OCI-LY1 (cell line): ENCODE measurements at regions not wholly inside any gene's neighbourhood (a gene's known extent, or its start where the extent isn't known, plus 50 kb on each side); places are given as distances from the start of the nearest gene placed in this dataset.

Experiments used
- EZH2 ChIP-seq: fragments of 200-600 bp; sonication (generic), shearing (Covaris generic); IDR thresholded peaks from 2 replicates; pipeline ENCODE4 v1.8.0; 2017; ENCODE audit warnings: borderline replicate concordance, mixed run types, mild to moderate bottlenecking, antibody characterized with exemption, low read length, moderate library complexity, mixed read lengths
- TF ChIP-seq, protein P1 (sequence below): fragments of 200-600 bp; sonication (generic), shearing (Covaris generic); IDR thresholded peaks from 2 replicates; pipeline ENCODE4 v1.5.1; 2017; ENCODE audit warnings: mild to moderate bottlenecking, antibody characterized with exemption, low read length, moderate library complexity, mixed read lengths

DNA sequence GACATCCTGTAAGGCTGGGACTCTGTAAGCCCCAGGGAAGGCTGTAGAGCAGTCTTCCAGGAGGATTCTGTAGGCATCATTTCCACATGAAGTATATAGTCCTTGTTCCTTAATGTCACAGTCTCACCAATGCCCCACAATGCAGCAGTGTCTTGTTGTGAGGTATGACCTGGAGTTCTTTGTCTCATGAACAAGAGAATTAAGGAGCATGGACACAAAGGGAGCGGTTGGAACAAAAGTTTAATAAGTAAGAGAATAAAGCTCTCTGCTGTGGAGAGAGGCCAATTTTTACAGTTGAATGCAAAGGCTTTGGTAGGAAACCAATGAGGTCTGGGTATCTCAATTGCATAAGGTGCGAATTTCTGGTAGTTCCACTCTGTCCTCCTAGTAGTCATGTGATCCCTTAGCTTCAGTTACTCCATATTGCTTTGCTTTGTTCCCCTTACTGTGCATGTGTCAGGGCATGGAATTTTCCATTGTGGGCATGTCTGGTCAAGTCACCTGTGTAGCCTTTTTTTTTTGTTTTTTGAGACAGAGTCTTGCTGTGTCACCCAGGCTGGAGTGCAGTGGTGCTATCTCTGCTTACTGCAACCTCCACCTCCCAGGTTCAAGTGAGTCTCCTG, 124.3 kb upstream of the TMTC4 start:
- TF ChIP-seq, protein P1, sequence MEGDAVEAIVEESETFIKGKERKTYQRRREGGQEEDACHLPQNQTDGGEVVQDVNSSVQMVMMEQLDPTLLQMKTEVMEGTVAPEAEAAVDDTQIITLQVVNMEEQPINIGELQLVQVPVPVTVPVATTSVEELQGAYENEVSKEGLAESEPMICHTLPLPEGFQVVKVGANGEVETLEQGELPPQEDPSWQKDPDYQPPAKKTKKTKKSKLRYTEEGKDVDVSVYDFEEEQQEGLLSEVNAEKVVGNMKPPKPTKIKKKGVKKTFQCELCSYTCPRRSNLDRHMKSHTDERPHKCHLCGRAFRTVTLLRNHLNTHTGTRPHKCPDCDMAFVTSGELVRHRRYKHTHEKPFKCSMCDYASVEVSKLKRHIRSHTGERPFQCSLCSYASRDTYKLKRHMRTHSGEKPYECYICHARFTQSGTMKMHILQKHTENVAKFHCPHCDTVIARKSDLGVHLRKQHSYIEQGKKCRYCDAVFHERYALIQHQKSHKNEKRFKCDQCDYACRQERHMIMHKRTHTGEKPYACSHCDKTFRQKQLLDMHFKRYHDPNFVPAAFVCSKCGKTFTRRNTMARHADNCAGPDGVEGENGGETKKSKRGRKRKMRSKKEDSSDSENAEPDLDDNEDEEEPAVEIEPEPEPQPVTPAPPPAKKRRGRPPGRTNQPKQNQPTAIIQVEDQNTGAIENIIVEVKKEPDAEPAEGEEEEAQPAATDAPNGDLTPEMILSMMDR = no peak
- no peak for TF ChIP-seq EZH2
